ENCODE measurements at regions not wholly inside any gene's neighbourhood (a gene's known extent, or its start where the extent isn't known, plus 50 kb on each side); places are given as distances from the start of the nearest gene placed in this dataset.

DNA sequence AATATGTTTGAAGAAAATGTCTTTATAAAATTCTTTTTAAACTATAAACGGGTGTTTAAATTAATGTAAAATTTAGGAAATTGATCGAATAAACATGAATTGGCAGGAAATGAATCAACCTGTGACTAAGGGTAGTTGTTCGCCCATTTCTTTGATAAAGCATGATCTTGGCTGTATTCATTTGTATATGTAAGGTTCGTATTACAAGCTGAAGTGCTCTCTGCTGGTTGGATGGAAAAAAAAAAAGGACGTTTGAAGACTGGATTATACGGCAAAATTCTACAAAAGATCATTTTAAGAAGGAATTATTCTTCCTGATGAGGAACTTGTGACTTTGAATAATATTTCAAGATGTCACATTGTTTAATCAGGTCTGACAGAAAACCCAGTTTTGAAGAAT, 185.4 kb upstream of the ANK3 start:
- Histone ChIP-seq H3K4me1 (ENCODE audit: low read depth) (no peaks in the 10 kb centered on the region), H3K9me3 (no peaks in the 10 kb centered on the region), H3K4me3 (no peak overlapping the region), H3K36me3 (ENCODE audit: low read depth) (no peaks in the 10 kb centered on the region)
- DNase-seq (no peak), ATAC-seq (no peak)
- intact Hi-C loops (cut with DNase I, micrococcal nuclease): no loop called here
- TF ChIP-seq, protein P1, sequence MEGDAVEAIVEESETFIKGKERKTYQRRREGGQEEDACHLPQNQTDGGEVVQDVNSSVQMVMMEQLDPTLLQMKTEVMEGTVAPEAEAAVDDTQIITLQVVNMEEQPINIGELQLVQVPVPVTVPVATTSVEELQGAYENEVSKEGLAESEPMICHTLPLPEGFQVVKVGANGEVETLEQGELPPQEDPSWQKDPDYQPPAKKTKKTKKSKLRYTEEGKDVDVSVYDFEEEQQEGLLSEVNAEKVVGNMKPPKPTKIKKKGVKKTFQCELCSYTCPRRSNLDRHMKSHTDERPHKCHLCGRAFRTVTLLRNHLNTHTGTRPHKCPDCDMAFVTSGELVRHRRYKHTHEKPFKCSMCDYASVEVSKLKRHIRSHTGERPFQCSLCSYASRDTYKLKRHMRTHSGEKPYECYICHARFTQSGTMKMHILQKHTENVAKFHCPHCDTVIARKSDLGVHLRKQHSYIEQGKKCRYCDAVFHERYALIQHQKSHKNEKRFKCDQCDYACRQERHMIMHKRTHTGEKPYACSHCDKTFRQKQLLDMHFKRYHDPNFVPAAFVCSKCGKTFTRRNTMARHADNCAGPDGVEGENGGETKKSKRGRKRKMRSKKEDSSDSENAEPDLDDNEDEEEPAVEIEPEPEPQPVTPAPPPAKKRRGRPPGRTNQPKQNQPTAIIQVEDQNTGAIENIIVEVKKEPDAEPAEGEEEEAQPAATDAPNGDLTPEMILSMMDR (IDR thresholded peaks at IDR 0.05): no peak

DNA sequence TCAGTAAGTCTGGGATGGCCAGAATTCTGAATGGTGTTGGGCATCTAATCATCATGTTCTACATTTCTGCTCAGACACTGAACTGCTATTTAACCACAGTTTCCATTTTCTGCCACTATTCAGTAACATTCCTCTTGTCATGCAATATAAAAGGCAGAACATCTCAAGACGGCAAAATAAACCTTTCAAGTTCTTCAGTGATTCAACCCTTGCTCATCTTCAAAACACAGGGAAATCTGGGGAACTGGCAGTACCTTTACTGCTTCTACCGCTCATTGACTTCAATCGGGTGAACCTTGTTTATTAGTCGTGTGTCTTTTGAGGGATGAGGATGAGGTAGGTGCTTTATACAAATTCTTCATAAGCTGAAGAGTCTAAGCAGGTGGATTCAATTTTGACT, 184.7 kb upstream of the ANK3 start:
- TF ChIP-seq, protein P1 (IDR thresholded peaks at IDR 0.05): no peak
- no peaks in the 10 kb centered on the region for H3K9me3 ChIP-seq
- H3K4me1 ChIP-seq (ENCODE audit: low read depth): no peaks in the 10 kb centered on the region
- intact Hi-C loops (cut with DNase I, micrococcal nuclease): no loop called here
- H3K36me3 ChIP-seq (ENCODE audit: low read depth): no peaks in the 10 kb centered on the region
- H3K4me3 ChIP-seq: no peak overlapping the region
- ATAC-seq (no peak), DNase-seq (no peak)

DNA sequence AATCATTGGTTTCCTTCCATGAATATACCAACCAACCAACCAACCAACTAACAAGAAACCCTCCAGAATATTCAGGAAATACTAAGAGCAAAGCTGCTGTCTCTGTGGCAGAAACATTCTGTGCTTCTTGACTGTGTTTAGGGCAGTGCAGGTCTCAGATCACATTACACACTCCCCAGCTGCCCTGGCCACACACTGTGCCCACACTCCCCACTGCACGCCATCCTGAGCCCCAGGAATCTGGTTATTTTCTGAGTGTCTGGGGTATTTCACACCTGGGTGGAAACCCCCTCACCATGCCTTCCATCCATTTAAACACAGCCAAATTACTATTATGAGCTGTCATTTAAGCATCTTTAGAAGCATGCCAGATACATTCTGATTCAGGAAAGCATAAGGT, 183.7 kb upstream of the ANK3 start:
- no peak overlapping the region for H3K4me3 ChIP-seq
- intact Hi-C loops (cut with DNase I, micrococcal nuclease): no loop called here
- no peaks in the 10 kb centered on the region for H3K4me1 ChIP-seq (ENCODE audit: low read depth)
- ATAC-seq: peak; percentile 29
- TF ChIP-seq, protein P1 (IDR thresholded peaks at IDR 0.05): no peak
- H3K9me3 ChIP-seq: no peaks in the 10 kb centered on the region
- DNase-seq: no peak
- H3K36me3 ChIP-seq (ENCODE audit: low read depth): no peaks in the 10 kb centered on the region

DNA sequence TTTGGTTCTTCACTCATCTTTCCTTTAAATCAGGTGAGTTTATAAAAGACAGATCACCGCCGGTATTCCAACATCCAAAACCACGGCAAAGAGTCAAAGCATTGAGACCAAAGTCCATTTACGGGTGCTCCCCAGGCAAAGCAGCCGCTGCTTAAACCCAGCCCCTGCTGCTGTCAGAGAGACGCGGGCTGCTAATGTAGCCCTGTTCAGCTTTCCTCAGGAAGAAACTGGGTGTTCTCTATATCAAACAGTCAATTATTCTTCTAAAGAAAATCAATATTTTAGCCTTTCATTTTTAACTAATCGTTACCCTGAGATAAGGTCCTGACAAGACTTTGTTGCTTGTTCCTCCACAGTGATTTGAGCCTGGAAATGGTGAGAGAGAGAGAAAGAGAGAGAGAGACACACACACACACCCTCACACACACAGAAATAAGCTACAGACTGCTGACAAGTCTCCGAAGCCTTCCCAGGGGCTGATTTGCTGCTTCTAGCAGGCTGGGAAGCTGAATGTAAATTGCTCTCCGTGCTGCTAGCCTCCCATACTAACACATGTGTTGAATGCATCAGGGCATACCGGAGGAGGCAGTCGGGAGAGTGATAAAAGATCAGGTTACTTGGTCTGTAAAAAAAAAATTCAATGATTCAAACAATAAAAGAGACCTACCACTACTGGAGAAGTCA, 183.0 kb upstream of the ANK3 start:
- peak in 2 of 3 donors; percentile 35 to 36 for DNase-seq
- TF ChIP-seq, protein P1 (IDR thresholded peaks at IDR 0.05): no peak

DNA sequence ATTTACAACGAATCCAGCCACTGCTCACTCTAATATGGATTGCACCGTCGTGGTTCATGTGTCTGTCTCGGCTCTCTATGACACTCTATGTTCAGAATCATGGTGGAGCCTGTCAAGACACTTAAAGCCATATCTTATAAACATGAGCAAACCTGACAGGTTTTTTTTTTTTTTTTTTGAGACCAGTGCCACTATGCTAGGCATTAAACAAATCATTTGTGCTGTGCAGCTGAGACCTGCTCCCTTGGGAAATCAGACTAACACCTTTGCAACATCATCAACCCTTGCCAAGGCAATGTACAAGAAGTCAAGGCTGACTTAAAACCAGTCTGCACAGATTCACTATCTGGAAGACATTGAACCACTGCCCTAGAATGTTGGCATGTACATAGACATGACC, 181.2 kb upstream of the ANK3 start:
- Histone ChIP-seq H3K4me1 (ENCODE audit: low read depth) (no peaks in the 10 kb centered on the region), H3K4me3 (no peak overlapping the region), H3K36me3 (ENCODE audit: low read depth) (no peaks in the 10 kb centered on the region), H3K9me3 (no peaks in the 10 kb centered on the region)
- TF ChIP-seq, protein P1 (IDR thresholded peaks at IDR 0.05): no peak
- DNase-seq: no peak
- intact Hi-C loops (cut with DNase I, micrococcal nuclease): no loop called here
- no peak for ATAC-seq

More for the DNA sequence above, 183.0 kb upstream of the ANK3 start:
- Histone ChIP-seq H3K36me3 (ENCODE audit: low read depth) (no peaks in the 10 kb centered on the region), H3K4me3 (no peak overlapping the region), H3K4me1 (ENCODE audit: low read depth) (no peaks in the 10 kb centered on the region), H3K9me3 (no peaks in the 10 kb centered on the region)
- intact Hi-C loops (cut with DNase I, micrococcal nuclease): no loop called here
- peak; percentile 89 for ATAC-seq

Data from mucosa of descending colon (tissue), 3 donors.